Trophoblast cell (in vitro differentiated cells and primary cell): ENCODE measurements at regions not wholly inside any gene's neighbourhood (a gene's known extent, or its start where the extent isn't known, plus 50 kb on each side); places are given as distances from the start of the nearest gene placed in this dataset.
A peak's percentile ranks its signal among the peaks of the same experiment; 100 is the strongest.

Source experiments
- DNase-seq, 2 donors: peaks; one replicate each; pipeline ENCODE4 v3.0.0-alpha.2; 2016
- H2AFZ ChIP-seq: 2 replicates; pipeline ENCODE4 v1.6.1; 2013; ENCODE audit warnings: low read length, moderate library complexity, mild to moderate bottlenecking; ENCODE audit not compliant: insufficient read depth, poor library complexity
- H2AK5ac ChIP-seq: 2 replicates; pipeline ENCODE4 v1.6.1; 2013; ENCODE audit warnings: mild to moderate bottlenecking, low read length
- H2BK120ac ChIP-seq: 2 replicates; pipeline ENCODE4 v1.6.1; 2013; ENCODE audit warnings: low read length, mild to moderate bottlenecking, moderate library complexity; ENCODE audit not compliant: insufficient read depth, poor library complexity
- H2BK12ac ChIP-seq: 2 replicates; pipeline ENCODE4 v1.6.1; 2013; ENCODE audit warnings: mild to moderate bottlenecking, low read length, moderate library complexity
- H2BK5ac ChIP-seq: 2 replicates; pipeline ENCODE4 v1.6.1; 2013; ENCODE audit warnings: low read length, low read depth, moderate library complexity, mild to moderate bottlenecking; ENCODE audit not compliant: poor library complexity
- H3K14ac ChIP-seq: 2 replicates; pipeline ENCODE4 v1.6.1; 2013; ENCODE audit warnings: mild to moderate bottlenecking, low read length
- H3K18ac ChIP-seq: 2 replicates; pipeline ENCODE4 v1.6.1; 2013; ENCODE audit warnings: mild to moderate bottlenecking, low read length
- H3K23ac ChIP-seq: 2 replicates; pipeline ENCODE4 v1.6.1; 2013; ENCODE audit warnings: low read length
- H3K27ac ChIP-seq: 2 replicates; pipeline ENCODE4 v1.5.1; 2013; ENCODE audit warnings: low read depth, mild to moderate bottlenecking, inconsistent platforms, low read length, moderate library complexity
- H3K27me3 ChIP-seq: 2 replicates; pipeline ENCODE4 v1.6.1; 2013; ENCODE audit warnings: inconsistent platforms, mild to moderate bottlenecking, low read length, moderate library complexity; ENCODE audit not compliant: insufficient read depth
- H3K36me3 ChIP-seq, 2 experiments: 1 replicate in 1 of 2; 2 replicates in 1 of 2; pipeline ENCODE4 v1.6.1; 2013; ENCODE audit warnings: low read length in 2 of 2, mild to moderate bottlenecking in 2 of 2, moderate library complexity in 1 of 2; ENCODE audit not compliant: insufficient read depth in 2 of 2, control insufficient read depth in 1 of 2
- H3K4ac ChIP-seq: 2 replicates; pipeline ENCODE4 v1.6.1; 2013; ENCODE audit warnings: low read depth, mild to moderate bottlenecking, low read length, moderate library complexity
- H3K4me1 ChIP-seq, 2 experiments: 1 replicate in 1 of 2; 2 replicates in 1 of 2; pipeline ENCODE4 v1.6.1; 2013; ENCODE audit warnings: low read length in 2 of 2, mild to moderate bottlenecking in 2 of 2, moderate library complexity in 1 of 2; ENCODE audit not compliant: insufficient read depth in 2 of 2, control insufficient read depth in 1 of 2
- H3K4me2 ChIP-seq: 2 replicates; pipeline ENCODE4 v1.6.1; 2013; ENCODE audit warnings: inconsistent platforms, mild to moderate bottlenecking, low read length, moderate library complexity
- H3K4me3 ChIP-seq: 2 replicates; pipeline ENCODE4 v1.5.1; 2013; ENCODE audit warnings: mild to moderate bottlenecking, low read depth, low read length, inconsistent platforms
- H3K79me1 ChIP-seq: one replicate; pipeline ENCODE4 v1.6.1; 2013; ENCODE audit warnings: low read length
- H3K79me2 ChIP-seq: 2 replicates; pipeline ENCODE4 v1.6.1; 2013; ENCODE audit warnings: low read length, mild to moderate bottlenecking; ENCODE audit not compliant: control insufficient read depth, insufficient read depth, poor library complexity
- H3K9ac ChIP-seq: 2 replicates; pipeline ENCODE4 v1.6.1; 2013; ENCODE audit warnings: mild to moderate bottlenecking, low read length
- H3K9me3 ChIP-seq: 2 replicates; pipeline ENCODE4 v1.6.1; 2013; ENCODE audit warnings: low read depth, mild to moderate bottlenecking, control low read depth, inconsistent platforms, low read length; ENCODE audit not compliant: insufficient read depth
- H4K12ac ChIP-seq: 2 replicates; pipeline ENCODE4 v1.6.1; 2013; ENCODE audit warnings: low read depth, mild to moderate bottlenecking, low read length, moderate library complexity
- H4K8ac ChIP-seq: 2 replicates; pipeline ENCODE4 v1.6.1; 2013; ENCODE audit warnings: low read depth, mild to moderate bottlenecking, low read length, moderate library complexity
- H4K91ac ChIP-seq: one replicate; pipeline ENCODE4 v1.6.1; 2013; ENCODE audit warnings: low read depth, mild to moderate bottlenecking, low read length, moderate library complexity
- WGBS: extraction: QIAGEN DNeasy Blood & Tissue Kit; methylation state at CpG from one replicate; pipeline ENCODE4 v1.1.7; 2013; ENCODE audit warnings: missing lambda C conversion rate; ENCODE audit not compliant: insufficient read length, insufficient coverage; ENCODE audit errors: extremely low coverage; 5-methylcytosine and 5-hydroxymethylcytosine counted together

DNA sequence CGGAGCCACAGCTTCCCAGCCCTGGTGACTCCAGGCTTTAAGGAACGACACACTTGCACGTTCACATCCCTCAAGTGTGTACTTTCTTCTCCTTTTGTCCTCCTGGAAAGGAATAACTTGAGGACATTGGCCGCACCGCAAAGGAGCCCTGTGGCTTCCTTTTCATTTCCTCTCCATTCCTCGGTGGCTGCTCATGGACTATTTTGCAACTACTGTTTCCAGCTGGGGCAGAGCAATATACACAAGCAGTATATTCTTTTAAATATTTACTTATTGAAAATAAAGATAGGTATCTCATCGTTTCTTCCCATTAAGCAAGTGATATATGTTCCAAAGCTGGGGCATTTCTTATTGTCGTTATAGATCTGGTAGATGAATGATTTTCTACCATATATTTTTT is 97.2 kb upstream of the LYZL1 start:
- Histone ChIP-seq H4K12ac (no peak overlapping the region), H2BK120ac (no peak overlapping the region), H3K9me3 (peaks cover 2% of the 10 kb centered on the region), H3K4me3 (no peak overlapping the region), H3K4me2 (no peak overlapping the region), H3K14ac (no peak overlapping the region), H3K79me1 (peaks cover 2% of the 10 kb centered on the region), H3K36me3 (no peaks in the 10 kb centered on the region), H3K4ac (no peak overlapping the region), H3K23ac (no peak overlapping the region), H3K4me1 (peaks cover 0 to 3% of the 10 kb centered on the region in 2 experiments), H2AK5ac (no peak overlapping the region), H2BK5ac (no peak overlapping the region), H3K9ac (no peak overlapping the region), H2BK12ac (no peak overlapping the region), H3K18ac (no peak overlapping the region), H4K91ac (no peak overlapping the region), H3K27ac (no peak overlapping the region), H3K27me3 (no peaks in the 10 kb centered on the region), H2AFZ (no peak overlapping the region), H4K8ac (no peak overlapping the region), H3K79me2 (no peaks in the 10 kb centered on the region)
- WGBS: no CpG with 5 or more reads among the region's 8 CpGs
- DNase-seq: no peak

DNA sequence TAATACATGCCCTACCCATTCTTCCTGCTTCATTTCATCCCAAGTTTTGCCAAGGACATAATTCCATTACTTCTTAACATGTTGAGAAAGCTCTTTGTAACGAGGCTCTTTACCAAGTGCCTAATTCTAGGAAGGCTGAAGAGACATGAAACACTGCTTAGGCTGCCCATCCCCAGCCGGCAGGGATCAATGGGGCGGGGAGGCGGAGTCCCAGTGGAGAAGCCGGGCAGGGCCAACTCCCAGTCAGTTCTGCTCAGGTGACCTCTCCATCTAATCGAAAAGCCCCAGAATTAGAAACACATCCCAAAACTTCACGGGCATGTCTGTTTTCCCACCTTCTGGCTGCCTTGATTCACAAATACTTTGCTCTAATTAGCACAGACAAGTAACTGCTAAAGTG is 89.5 kb upstream of the LYZL1 start:
- H3K4me3 ChIP-seq: no peak overlapping the region
- H3K9ac ChIP-seq: no peak overlapping the region
- H3K4me1 ChIP-seq: peaks cover 4 to 6% of the 10 kb centered on the region in 2 experiments

DNA sequence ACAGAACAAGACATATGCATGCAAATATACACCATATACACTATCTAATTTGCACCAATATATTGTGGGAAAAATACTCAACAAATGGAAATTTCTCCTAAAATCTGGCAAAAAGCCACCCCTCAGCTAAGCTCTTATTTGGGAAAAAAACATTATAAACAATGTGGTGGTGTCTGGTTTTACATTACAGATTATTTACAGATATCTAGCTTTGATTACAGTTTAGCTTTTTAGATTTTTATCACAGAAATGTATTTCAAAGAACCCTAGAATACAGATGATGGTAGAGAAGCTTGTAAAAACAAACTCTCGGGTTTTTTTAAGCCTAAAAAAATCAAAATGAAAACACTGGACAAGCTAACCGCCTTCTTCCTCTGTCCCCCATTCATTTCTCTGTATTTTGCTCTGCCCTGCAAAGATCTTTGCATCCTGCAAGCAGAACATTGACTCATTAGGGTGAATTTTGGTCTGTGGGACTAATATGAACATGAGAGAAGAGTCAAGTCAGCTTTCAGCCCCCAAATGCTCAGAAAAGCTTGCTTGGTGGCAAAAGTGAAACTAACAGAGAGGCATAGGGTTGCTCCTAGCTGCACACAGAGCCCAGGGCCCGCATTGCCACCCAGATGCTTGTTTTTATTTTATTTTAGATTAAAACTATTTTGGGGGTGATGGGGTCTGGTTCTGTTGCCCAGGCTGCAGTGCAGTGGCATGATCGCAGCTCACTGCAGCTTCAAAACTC is 88.8 kb upstream of the LYZL1 start:
- H4K91ac ChIP-seq: no peak overlapping the region
- peaks cover 4 to 10% of the 10 kb centered on the region in 2 experiments for H3K4me1 ChIP-seq
- no peak overlapping the region for H3K9ac ChIP-seq
- no peak overlapping the region for H3K27ac ChIP-seq
- H3K18ac ChIP-seq: no peak overlapping the region
- no peak overlapping the region for H3K23ac ChIP-seq
- no peak overlapping the region for H3K4me2 ChIP-seq
- H4K12ac ChIP-seq: no peak overlapping the region
- H3K4me3 ChIP-seq: no peak overlapping the region
- no peak overlapping the region for H2AFZ ChIP-seq
- H3K14ac ChIP-seq: no peak overlapping the region
- no peak overlapping the region for H2BK120ac ChIP-seq
- no peaks in the 10 kb centered on the region for H3K27me3 ChIP-seq
- H3K79me1 ChIP-seq: peaks cover 10% of the 10 kb centered on the region
- no peak for DNase-seq
- no peak overlapping the region for H3K4ac ChIP-seq
- no peak overlapping the region for H2BK12ac ChIP-seq
- no peak overlapping the region for H4K8ac ChIP-seq
- no CpG with 5 or more reads among the region's 4 CpGs for WGBS
- no peaks in the 10 kb centered on the region for H3K79me2 ChIP-seq
- peaks cover 2% of the 10 kb centered on the region for H3K9me3 ChIP-seq
- no peak overlapping the region for H2AK5ac ChIP-seq
- H3K36me3 ChIP-seq: no peaks in the 10 kb centered on the region
- H2BK5ac ChIP-seq: peak overlapping the region; percentile 36

More for the DNA sequence above, 89.5 kb upstream of the LYZL1 start:
- WGBS: no CpG with 5 or more reads among the region's 7 CpGs
- H3K27ac ChIP-seq: no peak overlapping the region
- no peak overlapping the region for H4K91ac ChIP-seq
- H2AK5ac ChIP-seq: no peak overlapping the region
- H3K4me2 ChIP-seq: no peak overlapping the region
- no peak overlapping the region for H4K8ac ChIP-seq
- H3K18ac ChIP-seq: no peak overlapping the region
- H3K27me3 ChIP-seq: no peaks in the 10 kb centered on the region
- peaks cover 5% of the 10 kb centered on the region for H3K79me1 ChIP-seq
- no peak overlapping the region for H2BK12ac ChIP-seq
- peaks cover 2% of the 10 kb centered on the region for H3K9me3 ChIP-seq
- no peak overlapping the region for H2BK120ac ChIP-seq
- DNase-seq: no peak
- H2AFZ ChIP-seq: no peak overlapping the region
- H3K36me3 ChIP-seq: no peaks in the 10 kb centered on the region
- no peaks in the 10 kb centered on the region for H3K79me2 ChIP-seq
- H2BK5ac ChIP-seq: no peak overlapping the region
- H4K12ac ChIP-seq: no peak overlapping the region
- H3K14ac ChIP-seq: no peak overlapping the region
- no peak overlapping the region for H3K4ac ChIP-seq
- H3K23ac ChIP-seq: no peak overlapping the region

- WGBS: no CpG with 5 or more reads among the region's 10 CpGs
- no peak overlapping the region for H3K14ac ChIP-seq
- H3K27me3 ChIP-seq: no peaks in the 10 kb centered on the region
- H2BK12ac ChIP-seq: peak overlapping the region; percentile 55
- H3K23ac ChIP-seq: no peak overlapping the region
- H3K4ac ChIP-seq: no peak overlapping the region
- no peak for DNase-seq
- H2AFZ ChIP-seq: no peak overlapping the region
- H3K27ac ChIP-seq: no peak overlapping the region
- H3K79me1 ChIP-seq: peaks cover 10% of the 10 kb centered on the region
- no peak overlapping the region for H2AK5ac ChIP-seq
- H4K8ac ChIP-seq: no peak overlapping the region
- peaks cover 4 to 12% of the 10 kb centered on the region in 2 experiments for H3K4me1 ChIP-seq
- H4K91ac ChIP-seq: peak overlapping the region; percentile 66
- H3K9ac ChIP-seq: no peak overlapping the region
- no peak overlapping the region for H2BK5ac ChIP-seq
- H3K36me3 ChIP-seq: no peaks in the 10 kb centered on the region
- no peak overlapping the region for H3K4me3 ChIP-seq
- H3K18ac ChIP-seq: peak overlapping the region; percentile 21
- H3K79me2 ChIP-seq: no peaks in the 10 kb centered on the region
- no peaks in the 10 kb centered on the region for H3K9me3 ChIP-seq
- no peak overlapping the region for H4K12ac ChIP-seq
- peak overlapping the region; percentile 53 for H2BK120ac ChIP-seq
- H3K4me2 ChIP-seq: no peak overlapping the region
Observed at GRCh38 chr10:29202386-29202940, 86.4 kb upstream of the LYZL1 start.
